Liver (tissue), 8 donors: ENCODE measurements at regions not wholly inside any gene's neighbourhood (a gene's known extent, or its start where the extent isn't known, plus 50 kb on each side); places are given as distances from the start of the nearest gene placed in this dataset.

Source experiments
- DNase-seq: peaks from one replicate; pipeline ENCODE4 v3.0.0-alpha.2; 2017; ENCODE audit warnings: low spot score
- H3K27ac ChIP-seq, 2 donors: one replicate each; pipeline ENCODE4 v1.7.0; 2013; ENCODE audit warnings: inconsistent platforms in 2 of 2, low read length in 2 of 2, control low read depth in 1 of 2, low read depth in 1 of 2, mild to moderate bottlenecking in 1 of 2
- H3K27me3 ChIP-seq, 4 donors: one replicate each; pipeline versions ENCODE4 v1.6.1 to v1.7.0; 2013; ENCODE audit warnings: low read length in 3 of 4, inconsistent platforms in 1 of 4, mild to moderate bottlenecking in 1 of 4, moderate library complexity in 1 of 4; ENCODE audit not compliant: control insufficient read depth in 4 of 4, insufficient read depth in 4 of 4
- H3K36me3 ChIP-seq, 4 donors: one replicate each; pipeline versions ENCODE4 v1.6.1 to v1.7.0; 2013; ENCODE audit warnings: low read length in 3 of 4, mild to moderate bottlenecking in 3 of 4, low read depth in 1 of 4, moderate library complexity in 1 of 4; ENCODE audit not compliant: control insufficient read depth in 4 of 4, insufficient read depth in 3 of 4
- H3K4me1 ChIP-seq, 4 donors: one replicate each; pipeline versions ENCODE4 v1.6.1 to v1.7.0; 2013; ENCODE audit warnings: low read length in 3 of 4, mild to moderate bottlenecking in 3 of 4, moderate library complexity in 1 of 4; ENCODE audit not compliant: control insufficient read depth in 4 of 4, insufficient read depth in 4 of 4
- H3K4me3 ChIP-seq, 3 donors: one replicate each; pipeline versions ENCODE4 v1.6.1 to v1.7.0; 2013; ENCODE audit warnings: low read length in 3 of 3, control low read depth in 1 of 3, low read depth in 1 of 3, mild to moderate bottlenecking in 1 of 3
- H3K9ac ChIP-seq, 2 donors: one replicate each; pipeline ENCODE4 v1.7.0; 2013; ENCODE audit warnings: low read length in 2 of 2, mild to moderate bottlenecking in 2 of 2, moderate library complexity in 2 of 2, control low read depth in 1 of 2, low read depth in 1 of 2
- H3K9me3 ChIP-seq, 4 donors: one replicate each; pipeline versions ENCODE4 v1.6.1 to v1.7.0; 2013; ENCODE audit warnings: low read length in 3 of 4; ENCODE audit not compliant: control insufficient read depth in 4 of 4
- ATF3 ChIP-seq: IDR thresholded peaks from 2 replicates; pipeline ENCODE4 v1.6.1; 2016; ENCODE audit warnings: antibody characterized with exemption
- EGR1 ChIP-seq, 2 donors: IDR thresholded peaks; 2 replicates each; pipeline ENCODE4 v1.6.1; 2016 to 2018; ENCODE audit warnings: antibody characterized with exemption in 2 of 2, low read depth in 2 of 2
- FOXA1 ChIP-seq: IDR thresholded peaks from 2 replicates; pipeline ENCODE4 v1.6.1; 2016; ENCODE audit warnings: antibody characterized with exemption
- FOXA2 ChIP-seq: IDR thresholded peaks from 2 replicates; pipeline ENCODE4 v1.6.1; 2016; ENCODE audit warnings: antibody characterized with exemption
- GABPA ChIP-seq, 2 donors: IDR thresholded peaks in 1 of 2; conservative IDR thresholded peaks in 1 of 2; 2 replicates each; pipeline ENCODE4 v1.6.1; 2016; ENCODE audit warnings: antibody characterized with exemption in 2 of 2, mild to moderate bottlenecking in 1 of 2, moderate library complexity in 1 of 2
- HNF4A ChIP-seq, 2 donors: conservative IDR thresholded peaks; 2 replicates each; pipeline ENCODE4 v1.6.1; 2016; ENCODE audit warnings: antibody characterized with exemption in 2 of 2, mild to moderate bottlenecking in 2 of 2
- HNF4G ChIP-seq: IDR thresholded peaks from 2 replicates; pipeline ENCODE4 v1.6.1; 2016; ENCODE audit warnings: antibody characterized with exemption
- JUND ChIP-seq, 2 donors: IDR thresholded peaks; 2 replicates each; pipeline ENCODE4 v1.6.1; 2016; ENCODE audit warnings: antibody characterized with exemption in 2 of 2
- MAX ChIP-seq: IDR thresholded peaks from 2 replicates; pipeline ENCODE4 v1.6.1; 2016; ENCODE audit warnings: antibody characterized with exemption
- NR2F2 ChIP-seq: IDR thresholded peaks from 2 replicates; pipeline ENCODE4 v1.6.1; 2016; ENCODE audit warnings: antibody characterized with exemption
- RAD21 ChIP-seq, 2 donors: IDR thresholded peaks; 2 replicates each; pipeline ENCODE4 v1.6.1; 2016; ENCODE audit warnings: antibody characterized with exemption in 2 of 2, mild to moderate bottlenecking in 2 of 2
- REST ChIP-seq: IDR thresholded peaks from 2 replicates; pipeline ENCODE4 v1.6.1; 2016; ENCODE audit warnings: antibody characterized with exemption, mild to moderate bottlenecking
- RXRA ChIP-seq, 2 donors: IDR thresholded peaks; 2 replicates each; pipeline ENCODE4 v1.6.1; 2017 to 2018; ENCODE audit warnings: antibody characterized with exemption in 2 of 2, mild to moderate bottlenecking in 1 of 2
- SP1 ChIP-seq: IDR thresholded peaks from 2 replicates; pipeline ENCODE4 v1.6.1; 2018; ENCODE audit warnings: antibody characterized with exemption, mild to moderate bottlenecking
- TAF1 ChIP-seq: conservative IDR thresholded peaks from 2 replicates; pipeline ENCODE4 v1.6.1; 2016; ENCODE audit warnings: antibody characterized with exemption, mild to moderate bottlenecking
- YY1 ChIP-seq: IDR thresholded peaks from 2 replicates; pipeline ENCODE4 v1.6.1; 2016; ENCODE audit warnings: antibody characterized with exemption, mild to moderate bottlenecking
- WGBS: extraction: QIAGEN DNeasy Blood & Tissue Kit; methylation state at CpG from one replicate; pipeline ENCODE4 v1.1.7; 2013; 5-methylcytosine and 5-hydroxymethylcytosine counted together
- TF ChIP-seq, protein P1 (sequence below): IDR thresholded peaks from 2 replicates; pipeline ENCODE4 v1.6.1; 2016; ENCODE audit warnings: antibody characterized with exemption
- TF ChIP-seq, protein P2 (sequence below): fragments of 150-350 bp; IDR thresholded peaks from 2 replicates; pipeline ENCODE4 v1.5.1; 2017; ENCODE audit warnings: improper control_type of control experiment, low read depth, low read length; ENCODE audit not compliant: missing input control
- donor health status: healthy.
- donor health status: healthy.
- donor health status: healthy.
- donor health status: healthy.
- donor health status: healthy.

DNA sequence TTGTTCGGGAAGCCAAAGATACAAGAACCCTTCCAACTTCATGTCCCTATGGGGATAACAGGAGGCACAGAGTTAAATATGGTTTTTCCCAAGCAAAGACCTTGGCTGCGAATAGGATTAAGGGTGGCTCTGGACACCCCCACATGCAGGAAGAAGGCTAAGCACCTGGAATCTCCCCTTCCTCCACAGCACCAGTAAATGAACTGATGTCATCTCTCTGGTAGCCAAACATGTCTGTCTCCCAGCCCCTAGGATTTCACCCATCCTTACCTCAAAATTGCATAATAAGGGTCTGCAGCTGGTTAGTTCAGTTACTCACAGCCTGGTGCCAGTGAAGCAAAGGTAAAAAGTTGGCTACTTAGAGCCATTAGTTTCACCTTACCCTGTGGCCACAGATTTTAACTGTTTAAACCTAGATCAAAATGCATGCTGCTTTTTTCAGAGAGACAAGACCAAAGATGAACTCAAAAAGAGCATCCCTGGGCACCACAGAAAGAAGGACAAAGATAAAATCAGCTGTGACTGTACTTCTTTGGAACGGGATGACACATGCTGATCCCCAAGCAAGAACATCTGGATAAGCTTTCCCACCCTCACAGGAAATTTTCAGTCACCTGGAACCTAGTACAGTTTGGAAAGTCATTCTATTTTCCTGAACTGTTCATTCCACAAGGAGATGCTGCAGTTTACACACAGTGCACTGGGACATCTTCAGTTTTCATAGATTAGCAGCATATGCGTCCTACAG is 77.2 kb upstream of the AKIP1 start:
- TF ChIP-seq, protein P1, sequence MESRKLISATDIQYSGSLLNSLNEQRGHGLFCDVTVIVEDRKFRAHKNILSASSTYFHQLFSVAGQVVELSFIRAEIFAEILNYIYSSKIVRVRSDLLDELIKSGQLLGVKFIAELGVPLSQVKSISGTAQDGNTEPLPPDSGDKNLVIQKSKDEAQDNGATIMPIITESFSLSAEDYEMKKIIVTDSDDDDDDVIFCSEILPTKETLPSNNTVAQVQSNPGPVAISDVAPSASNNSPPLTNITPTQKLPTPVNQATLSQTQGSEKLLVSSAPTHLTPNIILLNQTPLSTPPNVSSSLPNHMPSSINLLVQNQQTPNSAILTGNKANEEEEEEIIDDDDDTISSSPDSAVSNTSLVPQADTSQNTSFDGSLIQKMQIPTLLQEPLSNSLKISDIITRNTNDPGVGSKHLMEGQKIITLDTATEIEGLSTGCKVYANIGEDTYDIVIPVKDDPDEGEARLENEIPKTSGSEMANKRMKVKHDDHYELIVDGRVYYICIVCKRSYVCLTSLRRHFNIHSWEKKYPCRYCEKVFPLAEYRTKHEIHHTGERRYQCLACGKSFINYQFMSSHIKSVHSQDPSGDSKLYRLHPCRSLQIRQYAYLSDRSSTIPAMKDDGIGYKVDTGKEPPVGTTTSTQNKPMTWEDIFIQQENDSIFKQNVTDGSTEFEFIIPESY = no peak
- no peak for TF ChIP-seq NR2F2
- no peak for TF ChIP-seq JUND (IDR thresholded peaks at IDR 0.05)
- TF ChIP-seq HNF4A (conservative IDR thresholded peaks at IDR 0.05) = no peak
- no peak for TF ChIP-seq SP1
- TF ChIP-seq HNF4G = no peak
- no peak for TF ChIP-seq REST
- no peak for TF ChIP-seq MAX
- TF ChIP-seq TAF1 = no peak
- TF ChIP-seq FOXA2 = no peak
- TF ChIP-seq, protein P2, sequence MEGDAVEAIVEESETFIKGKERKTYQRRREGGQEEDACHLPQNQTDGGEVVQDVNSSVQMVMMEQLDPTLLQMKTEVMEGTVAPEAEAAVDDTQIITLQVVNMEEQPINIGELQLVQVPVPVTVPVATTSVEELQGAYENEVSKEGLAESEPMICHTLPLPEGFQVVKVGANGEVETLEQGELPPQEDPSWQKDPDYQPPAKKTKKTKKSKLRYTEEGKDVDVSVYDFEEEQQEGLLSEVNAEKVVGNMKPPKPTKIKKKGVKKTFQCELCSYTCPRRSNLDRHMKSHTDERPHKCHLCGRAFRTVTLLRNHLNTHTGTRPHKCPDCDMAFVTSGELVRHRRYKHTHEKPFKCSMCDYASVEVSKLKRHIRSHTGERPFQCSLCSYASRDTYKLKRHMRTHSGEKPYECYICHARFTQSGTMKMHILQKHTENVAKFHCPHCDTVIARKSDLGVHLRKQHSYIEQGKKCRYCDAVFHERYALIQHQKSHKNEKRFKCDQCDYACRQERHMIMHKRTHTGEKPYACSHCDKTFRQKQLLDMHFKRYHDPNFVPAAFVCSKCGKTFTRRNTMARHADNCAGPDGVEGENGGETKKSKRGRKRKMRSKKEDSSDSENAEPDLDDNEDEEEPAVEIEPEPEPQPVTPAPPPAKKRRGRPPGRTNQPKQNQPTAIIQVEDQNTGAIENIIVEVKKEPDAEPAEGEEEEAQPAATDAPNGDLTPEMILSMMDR = no peak
- no peak for TF ChIP-seq YY1
- TF ChIP-seq EGR1 (IDR thresholded peaks at IDR 0.05; ENCODE audit: low read depth in 2 of 2) = no peak
- TF ChIP-seq FOXA1 = no peak
- no peak for TF ChIP-seq RAD21 (IDR thresholded peaks at IDR 0.05)
- TF ChIP-seq ATF3 = no peak
- TF ChIP-seq RXRA (IDR thresholded peaks at IDR 0.05) = no peak
- no peak for TF ChIP-seq GABPA (IDR thresholded peaks at IDR 0.05 in 1 of 2, conservative IDR thresholded peaks at IDR 0.05 in 1 of 2)
- Histone ChIP-seq H3K4me3 (no peak overlapping the region), H3K36me3 (no peaks in the 10 kb centered on the region), H3K9ac (no peak overlapping the region), H3K27me3 (peaks cover 0 to 3% (median under 1%) of the 10 kb centered on the region in 4 donors), H3K4me1 (no peaks in the 10 kb centered on the region), H3K27ac (no peak overlapping the region), H3K9me3 (no peaks in the 10 kb centered on the region)
- WGBS = 77% methylated on average over 4 of the region's 4 CpGs
- DNase-seq = no peak
